GM19240 (cell line): ENCODE measurements at regions not wholly inside any gene's neighbourhood (a gene's known extent, or its start where the extent isn't known, plus 50 kb on each side); places are given as distances from the start of the nearest gene placed in this dataset.

Experiments
- DNase-seq: peaks from one replicate; pipeline ENCODE4 v3.0.0; 2011; ENCODE audit warnings: low spot score; ENCODE audit not compliant: insufficient read length

DNA sequence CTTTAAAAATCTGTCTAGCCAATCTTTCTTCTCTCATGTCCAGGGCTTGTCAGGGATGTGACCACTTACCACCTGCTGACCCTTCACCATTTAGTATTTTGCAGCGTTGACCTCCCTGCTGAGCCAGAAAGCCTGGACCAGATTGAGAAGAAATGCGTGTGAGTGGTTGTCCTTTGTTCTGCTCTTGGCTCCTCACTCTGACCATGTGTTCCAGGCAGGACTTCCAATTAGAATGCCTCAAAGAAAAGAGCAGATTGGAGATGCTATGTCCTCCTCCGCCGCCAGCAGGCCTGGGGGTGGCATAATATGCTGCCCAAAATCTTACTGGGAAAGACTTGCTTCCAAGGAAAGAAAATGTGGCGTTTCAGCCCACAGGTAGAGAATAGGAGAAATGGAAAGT is 894.1 kb downstream of the SLC4A3 start:
- no peak for DNase-seq

DNA sequence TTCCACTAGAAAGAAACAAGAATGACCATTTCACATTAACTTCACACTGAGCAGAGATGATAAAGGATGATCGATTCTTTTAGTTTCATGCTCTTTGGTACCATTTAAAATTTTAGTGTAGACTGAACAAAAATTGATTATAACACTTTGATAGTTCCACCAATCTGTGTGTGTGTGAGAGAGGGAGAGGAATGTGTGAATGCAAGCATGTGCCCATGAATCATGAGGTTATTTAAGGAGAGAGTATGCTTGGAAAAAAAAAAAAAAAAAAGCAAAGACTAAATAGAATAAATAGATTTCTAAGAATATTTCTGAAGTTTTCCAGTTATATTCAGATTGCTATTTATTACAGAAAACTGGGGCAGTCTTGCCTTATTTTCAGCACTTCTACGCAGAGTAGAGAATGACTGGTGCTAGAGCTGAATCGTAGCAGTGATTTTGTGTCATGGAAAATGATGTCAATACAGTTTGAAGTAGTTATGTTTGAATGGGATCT is 900.8 kb downstream of the SLC4A3 start:
- no peak for DNase-seq

DNA sequence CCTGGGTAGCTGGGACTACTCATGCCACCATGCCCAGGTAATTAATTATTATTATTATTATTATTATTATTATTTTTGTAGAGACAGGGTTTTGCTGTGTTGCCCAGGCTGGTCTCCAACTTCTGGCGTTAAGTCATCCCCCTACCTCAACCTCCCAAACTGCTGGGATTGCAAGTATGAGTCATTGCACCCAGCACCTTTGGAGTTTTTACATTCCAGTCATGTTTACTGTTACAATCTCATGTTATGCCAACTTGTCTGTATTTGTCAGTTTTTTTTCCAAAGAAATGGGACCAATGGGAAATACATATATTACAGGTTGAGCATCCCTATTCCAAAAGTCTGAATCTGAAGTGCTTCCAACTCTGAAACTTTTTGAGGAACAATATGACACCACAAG is 903.8 kb downstream of the SLC4A3 start:
- DNase-seq: no peak

DNA sequence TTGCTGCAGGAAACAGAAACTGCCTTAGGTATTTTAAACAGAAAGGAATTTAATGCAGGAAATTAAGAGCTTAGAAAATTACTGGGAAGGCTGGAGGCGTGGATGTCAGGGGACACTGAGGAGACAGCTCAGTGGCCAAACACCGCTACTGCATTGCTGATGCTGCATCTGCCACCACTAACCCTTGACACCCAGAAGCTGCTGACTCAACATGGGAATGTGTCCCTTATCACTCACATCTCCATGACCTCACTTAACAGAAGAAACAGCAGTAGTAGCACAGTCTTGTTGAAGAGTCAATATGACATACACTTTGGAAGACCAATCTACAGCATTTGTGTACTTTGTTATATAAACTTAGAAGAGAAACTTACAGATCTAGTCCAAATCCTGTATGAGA is 906.1 kb downstream of the SLC4A3 start:
- no peak for DNase-seq

DNA sequence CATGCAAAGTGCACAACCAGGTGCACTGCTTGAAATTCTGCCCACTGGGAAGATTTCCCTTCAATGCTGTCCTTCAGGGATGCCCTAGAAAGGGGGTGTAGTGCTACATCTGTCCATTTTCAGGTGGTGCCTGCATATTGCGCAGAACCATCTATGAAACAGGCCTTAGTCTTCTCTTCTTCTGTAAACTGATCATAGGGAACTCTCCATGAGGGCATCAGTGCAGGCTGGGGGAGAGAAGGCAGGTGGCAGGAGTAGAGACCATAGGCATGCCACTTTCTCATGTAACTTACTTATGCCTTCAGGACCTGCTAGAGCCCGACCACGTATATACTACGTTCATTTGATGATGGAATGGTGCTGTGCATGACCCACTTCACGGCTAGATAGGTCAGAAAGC is 912.1 kb downstream of the SLC4A3 start:
- DNase-seq: no peak

DNA sequence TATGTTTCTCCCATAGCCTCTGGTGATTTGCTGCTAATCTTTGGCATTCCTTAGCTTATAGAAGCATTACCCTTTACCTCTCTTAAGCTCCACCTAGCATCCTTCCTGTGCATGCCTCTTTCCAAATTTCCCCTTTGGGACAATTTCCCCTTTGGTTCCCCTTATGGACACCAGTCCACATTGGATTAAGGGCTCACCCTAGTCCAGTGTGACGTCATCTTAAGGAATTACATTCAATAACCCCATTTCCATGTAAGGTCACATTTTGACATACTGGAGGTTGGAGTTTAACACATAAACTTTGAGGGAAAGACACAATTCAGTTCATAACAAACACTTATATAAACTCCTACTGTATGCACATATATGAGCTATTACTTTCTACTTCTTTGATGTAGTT is 916.6 kb downstream of the SLC4A3 start:
- DNase-seq: no peak

DNA sequence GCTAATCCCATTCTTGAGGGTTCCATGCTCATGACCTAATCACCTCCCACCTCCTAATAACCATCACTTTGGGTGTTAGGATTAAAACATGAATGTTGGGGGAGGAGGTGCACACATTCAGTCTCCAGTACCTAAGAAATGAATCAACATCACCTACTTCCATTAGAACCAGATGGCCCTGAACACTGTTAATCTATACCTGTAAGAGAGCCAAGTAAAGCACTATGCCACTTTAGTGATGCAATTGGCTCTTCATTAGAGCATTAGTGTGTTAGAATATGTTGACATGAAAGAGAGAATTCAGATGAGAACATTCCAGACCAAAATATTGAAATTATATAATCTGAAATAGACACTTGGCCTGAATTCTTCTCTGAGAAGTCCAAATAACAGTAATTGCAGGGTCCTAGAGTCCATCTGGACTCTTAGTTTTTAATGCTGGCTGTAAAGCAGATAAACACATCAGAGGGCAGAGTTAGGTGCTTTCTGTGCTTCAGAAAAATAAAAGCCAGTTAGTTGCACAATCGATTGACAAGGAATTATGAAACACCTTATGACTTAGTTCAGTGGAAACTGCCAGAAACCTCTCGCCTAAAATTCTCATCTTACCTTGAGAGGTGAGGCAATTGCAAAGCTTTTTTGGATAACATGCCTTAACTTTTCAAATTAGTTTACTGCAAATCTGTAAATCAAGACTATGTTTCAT is 923.7 kb downstream of the SLC4A3 start:
- DNase-seq: no peak

DNA sequence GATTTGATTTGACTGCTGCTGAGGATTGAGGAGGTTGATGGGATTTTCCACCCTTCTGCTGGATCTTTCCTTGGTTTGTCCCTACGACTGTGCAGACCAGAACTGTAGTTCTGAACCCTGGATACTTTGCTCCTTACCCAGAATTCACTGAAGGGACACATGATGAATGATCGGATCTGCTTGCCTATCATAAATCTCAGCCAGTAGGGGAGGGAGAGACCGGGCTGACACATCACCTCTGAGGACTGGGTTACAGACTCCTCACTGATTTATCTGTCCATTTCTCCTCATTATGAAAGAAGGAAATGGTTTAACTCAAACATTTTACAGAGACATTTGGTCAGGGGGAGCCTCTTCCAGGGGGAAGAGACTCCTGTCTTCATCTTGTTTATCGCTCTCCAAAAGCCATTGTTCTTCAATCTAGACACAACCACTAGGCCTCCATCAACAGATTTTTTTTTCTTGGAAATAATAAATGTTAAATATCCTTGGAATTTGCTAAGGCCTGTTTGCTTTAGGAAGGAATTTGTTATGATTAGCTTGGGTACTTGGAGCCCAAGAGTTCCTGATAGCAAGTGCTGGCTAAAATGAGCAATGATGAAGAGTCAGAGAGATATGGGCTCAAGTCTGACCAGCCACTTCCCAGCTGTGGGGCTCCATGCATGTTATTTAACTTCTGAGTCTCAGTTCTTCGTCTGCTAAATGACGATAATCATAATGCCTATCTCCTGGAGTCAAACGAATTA is 925.5 kb downstream of the SLC4A3 start:
- DNase-seq: no peak

DNA sequence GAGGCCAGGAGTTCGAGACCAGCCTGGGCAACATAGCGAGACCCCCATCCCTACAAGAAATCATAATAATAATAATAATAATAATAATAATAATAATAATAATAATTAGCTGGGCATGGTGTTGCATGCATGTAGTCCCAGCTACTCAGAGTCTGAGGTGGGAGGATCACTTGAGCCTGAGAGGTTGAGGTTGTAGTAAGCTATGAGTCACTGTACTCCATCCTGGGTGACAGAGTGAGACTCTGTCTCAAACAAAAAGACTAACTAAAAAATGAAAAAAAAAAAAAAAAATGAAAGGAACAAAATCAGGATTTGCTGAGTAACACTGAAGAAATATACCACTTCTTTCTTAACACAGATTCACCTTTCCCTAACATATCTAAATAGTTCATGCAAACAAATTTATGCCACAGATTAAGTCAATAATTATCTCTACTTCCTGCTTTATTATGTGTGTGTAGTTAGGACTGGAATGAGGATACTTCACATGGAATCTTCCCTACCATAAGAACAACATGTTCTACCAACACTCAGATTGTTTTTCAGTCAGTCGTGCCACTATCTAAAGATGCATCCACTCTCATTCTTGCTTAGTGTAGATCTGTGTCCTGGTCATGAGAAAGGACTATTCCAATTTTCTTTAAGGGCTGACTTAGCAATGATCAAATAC is 928.7 kb downstream of the SLC4A3 start:
- DNase-seq: no peak

DNA sequence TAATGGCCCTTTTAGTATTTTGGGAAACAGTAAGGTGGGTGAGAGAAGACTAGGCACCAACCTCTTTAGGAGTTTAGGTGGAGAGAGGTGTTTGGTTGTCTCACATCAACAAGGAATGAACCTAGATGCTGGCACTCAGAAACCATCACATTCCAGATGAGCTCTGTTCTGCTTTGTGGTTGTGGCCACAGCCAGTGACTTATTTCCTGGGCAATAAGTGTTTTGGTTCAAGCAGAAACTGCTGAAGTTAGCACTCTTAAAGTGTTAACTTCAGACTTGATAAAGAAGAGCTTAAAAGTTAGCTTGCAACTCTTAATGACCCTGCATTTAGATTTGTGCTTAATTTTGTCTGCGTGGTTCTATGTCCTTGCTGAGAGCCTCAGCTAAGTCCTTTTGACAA is 929.2 kb downstream of the SLC4A3 start:
- DNase-seq: no peak

DNA sequence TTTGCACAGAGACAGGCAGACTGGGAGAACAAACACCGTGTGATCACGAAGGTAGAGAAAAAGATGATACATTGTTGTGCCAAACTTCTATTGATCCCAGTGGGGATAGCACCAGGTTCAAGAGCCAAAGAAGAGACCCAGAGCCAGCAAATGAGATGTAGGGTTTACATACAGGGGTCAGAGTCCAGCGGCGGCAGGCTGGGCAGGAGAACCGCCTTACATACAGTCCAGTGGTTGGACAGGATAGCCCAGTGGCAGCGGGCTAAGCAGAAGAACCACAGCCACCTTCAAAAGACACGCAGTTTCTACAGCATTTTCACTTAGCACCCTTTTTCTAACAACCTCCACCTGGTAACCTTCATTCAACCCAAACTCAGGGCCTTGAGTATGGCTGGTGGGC is 932.8 kb downstream of the SLC4A3 start:
- no peak for DNase-seq

DNA sequence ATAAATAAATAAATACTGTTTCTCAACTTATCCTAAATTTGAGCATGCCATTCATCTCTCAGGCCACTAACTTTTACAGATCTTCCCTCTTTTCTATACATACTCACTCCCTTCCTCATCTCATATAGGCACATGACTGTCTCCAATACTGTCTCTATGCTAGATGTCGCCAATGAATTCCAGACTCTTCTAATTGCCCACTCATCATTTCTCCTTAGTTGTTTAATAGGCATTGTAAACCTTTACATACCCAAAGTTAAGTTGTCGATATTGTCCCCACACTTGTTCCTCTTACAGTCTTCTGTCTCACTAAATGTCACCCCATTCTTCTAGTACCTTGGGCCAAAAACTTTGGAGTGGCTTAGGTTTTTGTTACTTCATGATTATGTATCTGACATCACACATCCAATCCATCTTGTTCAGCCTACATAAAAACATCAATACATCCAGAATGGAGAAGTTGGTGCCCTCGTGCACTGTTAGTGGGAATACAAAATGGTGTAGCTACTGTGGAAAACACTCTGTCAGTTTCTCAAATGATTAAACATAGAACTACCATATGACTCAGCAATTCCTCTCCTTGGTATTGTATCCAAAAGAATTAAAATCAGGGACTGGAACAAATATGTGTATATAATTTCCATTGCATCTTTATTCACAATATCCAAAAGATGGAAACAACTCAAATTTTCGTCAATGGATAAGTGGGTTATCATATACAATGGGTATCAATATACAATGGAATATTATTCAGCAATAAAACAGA is 935.1 kb downstream of the SLC4A3 start:
- DNase-seq: no peak

DNA sequence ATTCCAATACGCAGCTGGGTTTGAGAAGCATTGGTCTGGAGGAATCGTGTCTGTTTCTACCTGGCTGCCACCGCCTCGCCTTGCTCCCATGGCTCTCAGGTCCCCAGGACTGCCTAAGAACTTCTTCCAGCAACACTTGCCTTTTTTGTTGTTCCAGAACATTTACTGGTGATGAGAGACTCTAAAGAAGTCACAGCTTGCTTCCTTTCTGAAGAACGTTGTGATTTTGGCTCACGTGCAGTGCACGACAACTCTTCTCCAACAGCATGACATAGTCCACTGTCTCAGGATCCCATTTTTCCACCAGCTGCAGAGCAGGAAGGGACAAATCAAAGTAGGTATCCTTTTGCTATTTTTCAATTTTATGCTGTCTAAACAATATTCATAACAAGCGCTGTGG is 940.9 kb downstream of the SLC4A3 start:
- DNase-seq: no peak

DNA sequence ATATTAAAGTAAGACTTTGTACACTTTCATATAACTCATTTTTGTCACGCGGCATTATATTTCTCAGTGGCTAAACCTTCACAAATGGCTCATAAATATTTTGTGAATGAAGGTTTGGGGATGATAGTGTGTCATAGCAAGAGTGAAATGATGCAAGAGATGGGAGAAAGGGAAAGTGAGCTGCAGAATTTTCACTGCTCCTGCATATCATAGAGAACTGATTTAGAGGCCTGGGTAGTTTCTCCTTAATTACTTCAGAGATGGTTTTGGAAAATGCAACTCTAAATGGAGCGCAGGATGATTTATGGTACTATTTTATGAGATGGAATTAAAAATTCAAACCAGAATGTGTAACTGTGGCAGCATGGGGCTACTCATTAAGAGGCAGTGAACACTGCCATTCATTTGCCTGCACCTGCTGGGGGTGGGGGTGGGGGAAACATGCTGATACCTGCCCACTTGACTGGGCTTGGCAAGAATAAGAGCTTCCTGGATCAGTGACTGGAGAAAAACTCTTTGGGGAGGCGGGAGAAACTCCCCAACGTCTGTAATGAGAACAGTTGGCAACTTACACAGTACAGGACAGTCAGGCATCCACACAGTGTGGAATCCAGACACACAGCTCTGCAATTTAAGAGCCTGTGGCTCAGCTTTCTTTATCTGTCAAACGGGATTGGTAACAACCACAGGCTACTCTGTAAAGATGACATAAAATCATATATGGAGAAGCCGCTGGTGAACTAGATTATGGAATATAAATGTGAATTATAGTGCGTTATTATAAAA is 941.9 kb downstream of the SLC4A3 start:
- DNase-seq: no peak

DNA sequence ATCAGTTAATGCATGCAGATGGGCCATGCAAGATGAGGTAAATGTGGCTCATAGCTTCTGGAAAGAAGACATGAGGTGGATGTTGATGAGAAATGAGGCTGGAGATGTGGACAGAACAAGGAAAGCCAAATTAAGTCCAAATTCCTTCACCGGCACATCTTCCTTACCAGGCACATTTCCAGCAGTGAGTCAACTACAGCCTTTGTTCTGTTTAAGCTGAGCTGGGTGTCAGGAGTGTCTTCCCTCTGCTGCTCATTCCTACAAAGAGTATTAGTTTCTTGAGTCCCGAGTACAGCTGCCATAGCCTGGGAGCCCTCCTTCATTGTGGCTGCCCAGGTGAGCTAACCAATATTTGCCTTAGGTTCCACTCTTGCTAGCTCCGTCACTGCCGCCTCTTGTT is 945.0 kb downstream of the SLC4A3 start:
- no peak for DNase-seq

DNA sequence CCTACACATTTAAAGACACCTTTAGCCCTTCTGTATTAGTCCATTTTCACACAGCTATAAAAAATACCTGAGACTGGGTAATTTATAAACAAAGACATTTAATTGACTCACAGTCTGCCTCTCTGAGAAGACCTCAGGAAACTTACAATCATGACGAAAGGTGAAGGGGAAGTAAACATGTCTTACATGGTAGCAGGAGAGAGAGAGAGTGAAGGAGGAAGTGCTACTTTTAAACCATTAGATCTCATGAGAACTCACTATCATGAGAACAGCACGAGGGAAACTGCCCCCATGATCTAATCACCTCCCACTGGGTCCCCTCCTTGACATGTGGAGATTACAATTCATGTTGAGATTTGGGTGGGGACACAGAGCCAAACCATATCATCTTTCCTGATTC is 946.6 kb downstream of the SLC4A3 start:
- no peak for DNase-seq

DNA sequence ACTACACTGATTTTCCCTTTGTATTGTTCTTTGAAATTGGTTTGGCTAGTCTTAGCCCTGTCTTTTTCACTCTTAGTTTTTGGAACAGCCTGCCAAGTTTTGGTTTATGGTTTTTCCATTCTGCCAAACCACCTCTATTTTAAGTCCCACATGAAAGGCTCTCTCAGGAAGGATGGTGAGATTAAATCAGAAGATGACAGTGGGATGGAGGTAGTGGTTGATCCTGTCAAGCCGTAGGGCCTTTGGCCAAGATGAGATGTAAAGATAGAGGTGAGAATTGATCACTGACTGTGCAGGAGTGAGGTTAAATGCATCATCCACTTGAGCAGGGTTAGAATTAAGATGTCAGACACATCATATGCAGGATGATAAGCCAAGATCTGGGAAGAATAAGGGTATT is 948.5 kb downstream of the SLC4A3 start:
- no peak for DNase-seq

DNA sequence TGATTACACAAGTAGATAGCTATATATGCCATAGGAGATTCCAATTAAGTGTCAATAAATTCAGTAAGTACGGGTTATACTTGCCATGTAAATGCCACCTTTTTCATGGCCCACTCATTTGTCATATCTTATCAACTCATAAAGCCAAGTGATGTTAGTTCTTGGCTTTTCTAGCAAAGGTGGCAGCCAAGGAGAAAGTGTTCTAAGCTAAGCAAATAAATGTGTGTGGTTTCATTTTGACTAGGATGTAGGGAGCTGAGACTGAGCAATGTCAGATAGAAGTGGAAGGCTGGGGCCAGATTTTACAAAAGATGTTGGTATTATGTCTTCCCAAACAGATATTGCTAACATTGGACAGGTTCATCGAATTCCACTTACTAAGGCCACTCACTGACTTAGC is 952.0 kb downstream of the SLC4A3 start:
- DNase-seq: no peak

DNA sequence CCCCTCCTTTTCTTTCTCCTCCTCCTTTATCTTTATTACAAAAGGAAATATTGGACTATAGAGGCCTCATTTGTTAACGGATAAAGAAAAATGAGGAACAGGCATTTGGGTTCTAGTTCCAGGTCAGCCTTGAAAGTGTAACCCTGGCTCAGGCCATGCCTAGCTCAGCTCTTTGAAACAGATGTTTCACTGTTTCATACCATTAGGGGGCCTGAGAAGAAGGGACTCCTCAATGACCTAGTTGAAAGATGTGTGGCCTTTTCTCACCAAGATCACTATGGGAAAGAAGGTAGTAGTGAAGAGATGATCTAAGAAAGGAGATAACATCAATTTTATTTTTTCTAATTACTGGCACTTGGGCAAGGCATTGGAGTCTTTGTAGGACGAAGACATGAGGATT is 952.7 kb downstream of the SLC4A3 start:
- no peak for DNase-seq

DNA sequence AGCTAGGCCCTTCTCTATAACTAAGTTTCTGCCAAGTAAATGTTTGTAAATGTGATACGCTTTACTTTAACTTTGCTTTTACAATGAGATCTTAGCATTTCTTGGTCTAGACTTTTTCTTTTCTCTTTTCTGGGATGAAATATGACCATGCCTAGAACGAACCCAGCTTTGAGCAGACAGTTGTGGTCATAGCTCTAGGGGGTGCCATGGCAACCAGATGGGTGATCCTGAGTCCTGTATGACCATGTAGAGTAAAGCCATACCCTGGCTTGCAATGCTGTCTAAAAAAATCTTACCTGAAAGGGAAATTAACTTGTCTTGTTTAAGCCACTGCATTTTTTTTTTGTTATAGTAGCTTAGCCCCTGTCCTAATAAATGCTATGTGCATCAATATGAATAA is 956.3 kb downstream of the SLC4A3 start:
- no peak for DNase-seq

DNA sequence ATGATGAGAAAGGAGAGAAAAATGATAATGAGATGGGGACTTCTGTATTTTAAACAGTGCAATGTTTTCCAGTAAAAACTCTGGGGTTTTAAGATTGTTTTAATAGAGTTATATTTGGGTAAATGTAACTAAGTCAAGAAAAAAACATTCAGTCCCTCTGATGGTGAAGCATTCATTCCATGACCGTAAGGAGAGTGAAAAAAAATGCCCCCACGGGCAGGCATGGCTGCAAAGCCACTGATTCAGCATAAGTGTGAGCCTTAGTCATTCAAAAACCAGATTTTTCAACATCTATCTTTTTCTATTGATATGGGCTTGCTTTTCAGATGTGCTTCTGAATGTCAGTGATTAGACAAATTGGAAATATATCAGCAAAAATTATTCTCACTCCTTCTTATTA is 957.8 kb downstream of the SLC4A3 start:
- DNase-seq: no peak
